Fibroblast of the aortic adventitia (primary cell): ENCODE measurements at regions not wholly inside any gene's neighbourhood (a gene's known extent, or its start where the extent isn't known, plus 50 kb on each side); places are given as distances from the start of the nearest gene placed in this dataset.
A peak's percentile ranks its signal among the peaks of the same experiment; 100 is the strongest.

ENCODE experiments used
- DNase-seq: peaks from one replicate; pipeline ENCODE4 v3.0.0-alpha.2; 2010; ENCODE audit warnings: low read depth
- H3K4me3 ChIP-seq: 2 replicates; pipeline ENCODE4 v1.5.1; 2011; ENCODE audit warnings: low read depth, mild to moderate bottlenecking, control low read depth, low read length, moderate library complexity
- TF ChIP-seq, protein P1 (sequence below): IDR thresholded peaks from 2 replicates; pipeline ENCODE4 v1.5.1; 2011; ENCODE audit warnings: mild to moderate bottlenecking, low read length, control low read depth, inconsistent platforms; ENCODE audit not compliant: insufficient read depth

GRCh38 chrX:10875995-10876394 lies 235.1 kb upstream of the HCCS start:
- TF ChIP-seq, protein P1, sequence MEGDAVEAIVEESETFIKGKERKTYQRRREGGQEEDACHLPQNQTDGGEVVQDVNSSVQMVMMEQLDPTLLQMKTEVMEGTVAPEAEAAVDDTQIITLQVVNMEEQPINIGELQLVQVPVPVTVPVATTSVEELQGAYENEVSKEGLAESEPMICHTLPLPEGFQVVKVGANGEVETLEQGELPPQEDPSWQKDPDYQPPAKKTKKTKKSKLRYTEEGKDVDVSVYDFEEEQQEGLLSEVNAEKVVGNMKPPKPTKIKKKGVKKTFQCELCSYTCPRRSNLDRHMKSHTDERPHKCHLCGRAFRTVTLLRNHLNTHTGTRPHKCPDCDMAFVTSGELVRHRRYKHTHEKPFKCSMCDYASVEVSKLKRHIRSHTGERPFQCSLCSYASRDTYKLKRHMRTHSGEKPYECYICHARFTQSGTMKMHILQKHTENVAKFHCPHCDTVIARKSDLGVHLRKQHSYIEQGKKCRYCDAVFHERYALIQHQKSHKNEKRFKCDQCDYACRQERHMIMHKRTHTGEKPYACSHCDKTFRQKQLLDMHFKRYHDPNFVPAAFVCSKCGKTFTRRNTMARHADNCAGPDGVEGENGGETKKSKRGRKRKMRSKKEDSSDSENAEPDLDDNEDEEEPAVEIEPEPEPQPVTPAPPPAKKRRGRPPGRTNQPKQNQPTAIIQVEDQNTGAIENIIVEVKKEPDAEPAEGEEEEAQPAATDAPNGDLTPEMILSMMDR: no peak
- H3K4me3 ChIP-seq: no peak overlapping the region
- DNase-seq: no peak

GRCh38 chrX:10882484-10882883 lies 228.6 kb upstream of the HCCS start:
- TF ChIP-seq, protein P1: no peak

GRCh38 chrX:10884246-10884645 lies 226.9 kb upstream of the HCCS start:
- TF ChIP-seq, protein P1: no peak
- peak; percentile 79 for DNase-seq
- no peak overlapping the region for H3K4me3 ChIP-seq

More at GRCh38 chrX:10882484-10882883, 228.6 kb upstream of the HCCS start:
- no peak overlapping the region for H3K4me3 ChIP-seq
- no peak for DNase-seq

DNA sequence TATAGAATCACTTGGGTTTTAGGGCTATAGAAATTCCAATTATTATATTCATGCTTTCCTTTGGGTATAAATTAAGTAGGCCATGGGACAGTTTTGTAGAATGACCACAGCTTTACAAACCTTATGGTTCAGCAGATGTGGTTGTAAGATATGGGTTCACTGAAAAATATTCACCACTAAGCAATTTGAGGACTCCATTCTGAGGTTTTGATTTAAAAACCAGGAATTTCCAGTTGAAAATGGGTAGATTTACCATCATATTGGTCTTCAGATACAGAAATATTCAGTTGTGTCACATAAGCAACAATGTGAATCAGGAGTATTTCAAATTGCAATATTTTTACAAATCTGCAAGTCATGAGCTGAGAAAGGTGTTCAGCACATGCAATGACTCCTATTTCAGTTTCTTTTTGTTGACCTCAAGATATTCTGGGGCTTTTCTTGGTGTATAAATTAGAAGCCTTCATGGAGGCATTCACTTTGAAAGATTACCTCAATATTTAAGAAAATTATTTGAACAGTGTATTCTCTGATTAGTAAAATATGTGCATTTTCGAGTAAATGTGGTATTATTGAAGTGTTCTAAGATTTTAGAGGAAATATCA lies 218.4 kb upstream of the HCCS start:
- DNase-seq: no peak
- TF ChIP-seq, protein P1: no peak
- no peak overlapping the region for H3K4me3 ChIP-seq

GRCh38 chrX:10893366-10893765 lies 217.8 kb upstream of the HCCS start:
- DNase-seq: peak; percentile 3
- no peak overlapping the region for H3K4me3 ChIP-seq
- TF ChIP-seq, protein P1: no peak

- DNase-seq: no peak
- TF ChIP-seq, protein P1: no peak
- no peak overlapping the region for H3K4me3 ChIP-seq
Measured at GRCh38 chrX:10893976-10894375, 217.2 kb upstream of the HCCS start.

GRCh38 chrX:10897768-10898167 lies 213.4 kb upstream of the HCCS start:
- no peak overlapping the region for H3K4me3 ChIP-seq
- TF ChIP-seq, protein P1: no peak
- no peak for DNase-seq
